Common myeloid progenitor, CD34-positive (primary cell): ENCODE measurements at regions not wholly inside any gene's neighbourhood (a gene's known extent, or its start where the extent isn't known, plus 50 kb on each side); places are given as distances from the start of the nearest gene placed in this dataset.

Experiments used
- CTCF ChIA-PET: fragments of 350-600 bp; sonication (Branson Sonifier 250); formaldehyde crosslinking; loops from one replicate; lab custom pipeline; 2021; ENCODE audit warnings: antibody characterized with exemption; lab: Charles Lee
- POLR2A ChIA-PET: fragments of 350-600 bp; sonication (Branson Sonifier 250); formaldehyde crosslinking; loops from one replicate; lab custom pipeline; 2021; ENCODE audit warnings: antibody characterized with exemption; lab: Charles Lee
- DNase-seq, 3 donors: peaks; one replicate each; pipeline versions ENCODE4 v3.0.0 to v3.0.0-alpha.2; 2013
- H3K27ac ChIP-seq, 2 experiments: 1 replicate in 1 of 2; 2 replicates in 1 of 2; pipeline ENCODE4 v1.7.0; 2013; ENCODE audit warnings: inconsistent platforms in 2 of 2, low read length in 2 of 2, mild to moderate bottlenecking in 2 of 2, low read depth in 1 of 2, moderate library complexity in 1 of 2; ENCODE audit not compliant: severe bottlenecking in 2 of 2, insufficient read depth in 1 of 2, poor library complexity in 1 of 2
- H3K27me3 ChIP-seq, 5 experiments: replicated peaks in 2 of 5; 1 replicate in 3 of 5; 2 replicates in 2 of 5; pipeline versions ENCODE4 v1.6.1 to v1.7.0; 2013; ENCODE audit warnings: low read length in 4 of 5, mild to moderate bottlenecking in 2 of 5, moderate library complexity in 2 of 5, inconsistent platforms in 1 of 5; ENCODE audit not compliant: insufficient read depth in 5 of 5, control insufficient read depth in 4 of 5
- H3K36me3 ChIP-seq, 4 experiments: 1 replicate in 2 of 4; 2 replicates in 2 of 4; pipeline versions ENCODE4 v1.6.1 to v1.7.0; 2013; ENCODE audit warnings: low read length in 3 of 4, control low read depth in 1 of 4, mild to moderate bottlenecking in 1 of 4; ENCODE audit not compliant: control insufficient read depth in 4 of 4, insufficient read depth in 4 of 4
- H3K4me1 ChIP-seq, 4 experiments: 1 replicate in 3 of 4; 2 replicates in 1 of 4; pipeline versions ENCODE4 v1.6.1 to v1.7.1; 2013; ENCODE audit warnings: low read length in 3 of 4, mild to moderate bottlenecking in 3 of 4, control low read depth in 1 of 4, inconsistent platforms in 1 of 4, moderate library complexity in 1 of 4; ENCODE audit not compliant: control insufficient read depth in 4 of 4, insufficient read depth in 4 of 4; ENCODE audit errors: control extremely low read depth in 1 of 4
- H3K4me3 ChIP-seq, 7 experiments: 1 replicate in 4 of 7; 2 replicates in 3 of 7; pipeline versions ENCODE4 v1.5.1 to v1.7.0; 2013; ENCODE audit warnings: mild to moderate bottlenecking in 7 of 7, low read length in 6 of 7, moderate library complexity in 6 of 7, inconsistent platforms in 2 of 7, low read depth in 2 of 7, control low read depth in 1 of 7; ENCODE audit not compliant: insufficient read depth in 4 of 7, control insufficient read depth in 1 of 7; ENCODE audit errors: extremely low read depth in 1 of 7
- H3K9me3 ChIP-seq, 5 experiments: 1 replicate in 4 of 5; 2 replicates in 1 of 5; pipeline versions ENCODE4 v1.6.1 to v1.7.1; 2013; ENCODE audit warnings: low read length in 4 of 5, mild to moderate bottlenecking in 2 of 5, inconsistent platforms in 1 of 5, low read depth in 1 of 5, moderate library complexity in 1 of 5; ENCODE audit not compliant: control insufficient read depth in 4 of 5, insufficient read depth in 2 of 5; ENCODE audit errors: control extremely low read depth in 1 of 5
- WGBS: methylation state at CpG from one replicate; pipeline ENCODE4 v1.1.5; 2013; ENCODE audit not compliant: insufficient coverage; 5-methylcytosine and 5-hydroxymethylcytosine counted together

GRCh38 chr3:28575746-28576613 is 227.4 kb upstream of the AZI2 start:
- WGBS, result under 1% methylated on average over 64 of the region's 75 CpGs
- peak in 2 of 3 donors; percentile 9 to 17 for DNase-seq
- peaks cover 22 to 81% (median 29%) of the 10 kb centered on the region in 5 experiments for H3K27me3 ChIP-seq
- POLR2A ChIA-PET, result no interaction called here
- peaks cover 0 to 2% (median 0%) of the 10 kb centered on the region in 5 experiments for H3K9me3 ChIP-seq
- peak overlapping the region in 4 of 7 experiments; percentile 47 to 68 (median 62) for H3K4me3 ChIP-seq
- CTCF ChIA-PET, result no interaction called here
- H3K4me1 ChIP-seq, result peaks cover 0 to 20% (median 12%) of the 10 kb centered on the region in 4 experiments
- H3K27ac ChIP-seq, result no peak overlapping the region
- no peaks in the 10 kb centered on the region for H3K36me3 ChIP-seq

GRCh38 chr3:28576614-28577200 is 228.1 kb upstream of the AZI2 start:
- WGBS, result 14% methylated on average over 6 of the region's 8 CpGs
- H3K9me3 ChIP-seq, result peaks cover 0 to 2% (median 0%) of the 10 kb centered on the region in 5 experiments
- DNase-seq, result peak in 1 of 3 donors; percentile 1
- no peaks in the 10 kb centered on the region for H3K36me3 ChIP-seq
- H3K4me3 ChIP-seq, result peak overlapping the region in 2 of 7 experiments; percentile 65 to 68
- no peak overlapping the region for H3K27ac ChIP-seq
- peaks cover 0 to 20% (median 12%) of the 10 kb centered on the region in 4 experiments for H3K4me1 ChIP-seq
- ChIA-PET CTCF (no interaction called here), POLR2A (no interaction called here)
- H3K27me3 ChIP-seq, result peaks cover 22 to 79% (median 31%) of the 10 kb centered on the region in 5 experiments

GRCh38 chr3:28577941-28578500 is 229.4 kb upstream of the AZI2 start:
- POLR2A ChIA-PET, result no interaction called here
- Histone ChIP-seq H3K36me3 (no peaks in the 10 kb centered on the region), H3K9me3 (peaks cover 0 to 2% (median 0%) of the 10 kb centered on the region in 5 experiments), H3K27me3 (peaks cover 22 to 74% (median 31%) of the 10 kb centered on the region in 5 experiments), H3K4me3 (no peak overlapping the region), H3K27ac (no peak overlapping the region), H3K4me1 (peaks cover 0 to 20% (median 12%) of the 10 kb centered on the region in 4 experiments)
- 52% methylated on average over 2 of the region's 3 CpGs for WGBS
- CTCF ChIA-PET, result no interaction called here
- DNase-seq, result no peak

GRCh38 chr3:28586325-28586724 is 237.7 kb upstream of the AZI2 start:
- no peaks in the 10 kb centered on the region for H3K36me3 ChIP-seq
- H3K4me3 ChIP-seq, result no peak overlapping the region
- DNase-seq, result no peak
- ChIA-PET CTCF (no interaction called here), POLR2A (no interaction called here)
- peaks cover 0 to 1% (median 0%) of the 10 kb centered on the region in 5 experiments for H3K9me3 ChIP-seq
- peaks cover 0 to 2% (median 0%) of the 10 kb centered on the region in 5 experiments for H3K27me3 ChIP-seq
- H3K4me1 ChIP-seq, result no peaks in the 10 kb centered on the region
- H3K27ac ChIP-seq, result no peak overlapping the region

- ChIA-PET CTCF (interaction anchor here (1.4 kb wide), 1 partner anchor 22 kb away, joined by 3 read pairs; no protein-coding TSS in a partner anchor), POLR2A (no interaction called here)
- no peak for DNase-seq
- Histone ChIP-seq H3K27ac (no peak overlapping the region), H3K27me3 (no peaks in the 10 kb centered on the region), H3K9me3 (peaks cover 0 to 1% (median 0%) of the 10 kb centered on the region in 5 experiments), H3K4me3 (no peak overlapping the region), H3K36me3 (no peaks in the 10 kb centered on the region), H3K4me1 (no peaks in the 10 kb centered on the region)
- WGBS, result no CpG with 5 or more reads among the region's 3 CpGs
These were observed 239.1 kb upstream of the AZI2 start for GRCh38 chr3:28587723-28588122.

GRCh38 chr3:28590216-28590615 is 241.6 kb upstream of the AZI2 start:
- Histone ChIP-seq H3K27me3 (no peaks in the 10 kb centered on the region), H3K9me3 (peaks cover 0 to under 1% (median 0%) of the 10 kb centered on the region in 5 experiments), H3K27ac (no peak overlapping the region), H3K4me3 (no peak overlapping the region), H3K36me3 (no peaks in the 10 kb centered on the region), H3K4me1 (no peaks in the 10 kb centered on the region)
- DNase-seq, result no peak
- 90% methylated on average over 2 of the region's 2 CpGs for WGBS
- POLR2A ChIA-PET, result no interaction called here
- CTCF ChIA-PET, result interaction anchor here (0.8 kb wide), 1 partner anchor 14 kb away, joined by 3 read pairs; no protein-coding TSS in a partner anchor
